Panc1 (cell line): ENCODE measurements at regions not wholly inside any gene's neighbourhood (a gene's known extent, or its start where the extent isn't known, plus 50 kb on each side); places are given as distances from the start of the nearest gene placed in this dataset.

Source experiments
- ATAC-seq: fragments of 200-7000 bp; cut with Tn5 transposase; 2 replicates; pipeline ENCODE4 v1.9.1; 2020; ENCODE audit warnings: mild to moderate bottlenecking, moderate library complexity
- BruUV-seq: library from RNA; stranded (reverse); fragments of 400-500 nt; replicated peaks from 2 replicates; lab custom pipeline; 2021; lab: Mats Ljungman, UMichigan
- CTCF ChIA-PET: fragments of 300-600 bp; sonication (Branson Sonifier 250); formaldehyde crosslinking; loops from one replicate; lab custom pipeline; 2022; ENCODE audit warnings: antibody characterized with exemption; lab: Charles Lee
- POLR2A ChIA-PET: fragments of 300-600 bp; sonication (Branson Sonifier 250); formaldehyde crosslinking; loops from one replicate; lab custom pipeline; 2022; ENCODE audit warnings: antibody characterized with exemption; lab: Charles Lee
- DNase-seq: peaks from one replicate; pipeline ENCODE4 v3.0.0-alpha.2; 2010; ENCODE audit warnings: low read depth, low spot score
- H3K27ac ChIP-seq: 2 replicates; pipeline ENCODE4 v1.5.1; 2011; ENCODE audit warnings: mild to moderate bottlenecking, low read length, inconsistent platforms
- H3K27me3 ChIP-seq: fragments of 200-500 bp; sonication (Bioruptor generic); 2 replicates; pipeline ENCODE4 v1.6.0; 2014; ENCODE audit warnings: low read length, inconsistent platforms; ENCODE audit not compliant: control insufficient read depth, insufficient read depth
- H3K36me3 ChIP-seq: fragments of 200-500 bp; sonication (Bioruptor generic); 2 replicates; pipeline ENCODE4 v1.5.1; 2014; ENCODE audit warnings: inconsistent platforms, mild to moderate bottlenecking, low read length, moderate library complexity; ENCODE audit not compliant: control insufficient read depth, insufficient read depth
- H3K4me1 ChIP-seq: 2 replicates; pipeline ENCODE4 v1.5.1; 2011; ENCODE audit warnings: inconsistent platforms, mild to moderate bottlenecking, low read length, moderate library complexity; ENCODE audit not compliant: control insufficient read depth, insufficient read depth
- H3K4me3 ChIP-seq, 2 experiments: 2 replicates each; pipeline ENCODE4 v1.5.1; 2011 to 2012; ENCODE audit warnings: low read depth in 2 of 2, low read length in 2 of 2, mild to moderate bottlenecking in 2 of 2, inconsistent platforms in 1 of 2, moderate library complexity in 1 of 2
- H3K9me3 ChIP-seq: fragments of 200-500 bp; sonication (Bioruptor generic); 2 replicates; pipeline ENCODE4 v1.5.1; 2014; ENCODE audit warnings: low read depth, mild to moderate bottlenecking, inconsistent platforms, low read length, moderate library complexity; ENCODE audit not compliant: control insufficient read depth, insufficient read depth
- CTCF ChIP-seq: fragments of 450-650 bp; IDR thresholded peaks from 2 replicates; pipeline ENCODE4 v1.5.1; 2017; ENCODE audit warnings: mild to moderate bottlenecking
- POLR2AphosphoS5 ChIP-seq: IDR thresholded peaks from 2 replicates; pipeline ENCODE4 v1.6.1; 2012; ENCODE audit warnings: mild to moderate bottlenecking, low read depth, low read length, moderate library complexity
- REST ChIP-seq, 2 experiments: IDR thresholded peaks; 2 replicates each; pipeline ENCODE4 v1.6.1; 2011 to 2012; ENCODE audit warnings: low read depth in 2 of 2, control low read depth in 1 of 2, low read length in 1 of 2, mild to moderate bottlenecking in 1 of 2, moderate library complexity in 1 of 2; ENCODE audit not compliant: insufficient read depth in 1 of 2
- SIN3A ChIP-seq: IDR thresholded peaks from 2 replicates; pipeline ENCODE4 v1.6.1; 2012; ENCODE audit warnings: low read depth, mild to moderate bottlenecking, low read length, moderate library complexity, borderline replicate concordance; ENCODE audit not compliant: insufficient read depth
- TCF7L2 ChIP-seq: IDR thresholded peaks from 2 replicates; pipeline ENCODE4 v1.6.1; 2011; ENCODE audit warnings: mild to moderate bottlenecking, low read depth, low read length, inconsistent platforms
- in situ Hi-C: cut with HindIII; loops from 2 replicates; pipeline ENCODE4 v1.10.0; 2016; ENCODE audit warnings: low sequenced_read_pairs, low pct_unique_long_range_greater_than_20kb
- intact Hi-C: fragments of 100-400 bp; cut with micrococcal nuclease; formaldehyde crosslinking; loops from one replicate; pipeline ENCODE4 v1.10.0; 2022; ENCODE audit not compliant: unreplicated experiment

DNA sequence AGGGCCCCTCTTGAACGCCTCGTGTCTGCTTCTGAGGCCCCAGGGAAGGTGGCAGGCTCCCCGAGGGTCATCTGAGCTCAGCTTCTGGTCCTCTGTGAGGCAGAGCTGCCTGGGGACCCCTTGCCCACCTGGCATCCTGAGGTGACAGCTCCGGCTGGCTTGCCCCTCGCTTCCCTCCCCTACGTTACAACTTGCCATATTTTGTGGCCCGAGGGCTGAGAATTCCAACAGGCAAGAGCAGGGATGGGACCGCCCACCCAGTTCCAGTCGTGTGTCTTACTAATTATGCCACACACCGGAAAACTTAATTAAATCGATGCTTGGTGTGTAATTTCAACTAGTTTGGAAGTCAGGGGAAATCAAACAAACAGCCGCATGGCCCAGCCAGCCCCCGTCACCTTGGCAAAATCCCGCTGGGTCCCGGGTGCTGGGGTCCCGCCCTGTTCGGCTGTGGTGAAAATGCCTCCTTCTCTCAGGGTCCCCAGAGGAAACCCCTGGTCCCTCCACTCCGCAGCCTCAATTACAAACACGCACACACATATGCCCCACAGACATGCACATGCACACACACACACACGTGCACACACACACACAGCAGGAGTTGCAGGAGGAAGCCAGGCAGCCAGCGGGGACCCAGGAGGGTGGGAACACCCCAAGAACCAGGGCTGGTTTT lies 221.0 kb upstream of the IER5L start:
- BruUV-seq, result no TSS peak
- ChIA-PET POLR2A (no interaction called here), CTCF (no interaction called here)
- ATAC-seq (no peak), DNase-seq (no peak)
- Histone ChIP-seq H3K36me3 (no peaks in the 10 kb centered on the region), H3K27me3 (no peaks in the 10 kb centered on the region), H3K4me3 (no peak overlapping the region), H3K27ac (no peak overlapping the region), H3K9me3 (no peaks in the 10 kb centered on the region), H3K4me1 (peaks cover 24% of the 10 kb centered on the region)
- TF ChIP-seq TCF7L2, result no peak
- TF ChIP-seq POLR2AphosphoS5, result no peak
- TF ChIP-seq CTCF, result no peak
- no peak for TF ChIP-seq SIN3A
- no peak for TF ChIP-seq REST (IDR thresholded peaks at IDR 0.05; ENCODE audit: insufficient read depth in 1 of 2, low read depth in 2 of 2, low read length in 1 of 2)
- intact Hi-C loops, result no loop called here
- in situ Hi-C loops, result no loop called here

DNA sequence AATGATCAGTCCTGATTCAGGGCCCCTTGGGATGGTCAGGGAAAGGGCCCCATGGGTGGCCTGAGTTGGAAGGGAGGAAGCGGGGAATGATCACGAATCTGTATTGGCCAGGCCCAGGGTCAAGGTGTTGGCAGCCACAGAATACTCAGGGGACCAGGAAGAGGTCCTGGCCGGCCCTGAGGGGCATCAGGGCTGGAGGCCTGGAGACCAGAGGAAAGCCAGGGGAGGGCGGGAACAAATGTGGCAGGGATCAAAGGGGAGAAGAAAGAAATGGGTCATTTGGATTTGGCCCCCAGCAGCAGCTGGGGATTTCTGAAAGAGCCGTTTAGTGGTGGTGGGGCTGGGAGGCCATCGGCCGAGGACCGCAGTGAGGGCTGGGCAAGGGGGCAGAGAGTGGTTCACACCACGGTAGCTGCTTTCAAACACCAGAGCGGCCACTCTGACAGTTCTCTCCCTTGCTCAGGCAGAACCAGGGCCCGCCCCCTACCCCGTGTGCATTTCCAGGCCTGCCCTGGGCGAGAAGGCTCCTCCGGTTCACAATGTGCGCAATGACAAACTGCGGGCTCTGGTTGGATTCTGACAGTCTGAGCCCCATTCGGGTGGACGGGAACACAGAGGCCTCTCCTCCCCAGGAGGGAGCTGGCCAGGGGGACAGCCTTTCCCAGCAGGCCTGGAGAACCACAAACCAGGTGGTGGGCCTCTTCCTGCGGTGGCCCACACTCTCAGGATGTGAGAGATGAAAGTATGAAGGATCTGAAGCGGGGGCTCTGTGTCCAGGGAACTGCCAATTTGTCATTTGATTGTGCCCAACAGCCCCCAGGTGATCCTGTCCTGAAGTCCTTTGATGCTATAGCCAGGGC lies 220.3 kb upstream of the IER5L start:
- DNase-seq, result no peak
- no peaks in the 10 kb centered on the region for H3K9me3 ChIP-seq
- no peak overlapping the region for H3K27ac ChIP-seq
- TF ChIP-seq REST (IDR thresholded peaks at IDR 0.05; ENCODE audit: insufficient read depth in 1 of 2, low read depth in 2 of 2, low read length in 1 of 2) (no peak), CTCF (no peak), POLR2AphosphoS5 (no peak)
- peaks cover 17% of the 10 kb centered on the region for H3K4me1 ChIP-seq
- ATAC-seq, result no peak
- in situ Hi-C loops, result no loop called here
- ChIA-PET CTCF (no interaction called here), POLR2A (no interaction called here)
- no peak overlapping the region for H3K4me3 ChIP-seq
- no peaks in the 10 kb centered on the region for H3K36me3 ChIP-seq
- BruUV-seq, result no TSS peak
- intact Hi-C loops, result no loop called here
- no peaks in the 10 kb centered on the region for H3K27me3 ChIP-seq
